ENCODE measurements at regions not wholly inside any gene's neighbourhood (a gene's known extent, or its start where the extent isn't known, plus 50 kb on each side); places are given as distances from the start of the nearest gene placed in this dataset.

- Mint-ChIP-seq H3K27me3 (no peaks in the 10 kb centered on the region), H3K9me3 (no peaks in the 10 kb centered on the region), H3K4me3 (no peak overlapping the region), H3K36me3 (no peaks in the 10 kb centered on the region), H3K4me1 (no peaks in the 10 kb centered on the region), H3K27ac (no peak overlapping the region)
- no peak for DNase-seq
- ATAC-seq (ENCODE audit: low read depth), result no peak
- POLR2A ChIA-PET, result no interaction called here
These were observed 478.9 kb upstream of the GOLIM4 start for GRCh38 chr3:168574455-168575158.

- no peaks in the 10 kb centered on the region for H3K9me3 Mint-ChIP-seq
- DNase-seq, result no peak
- no peaks in the 10 kb centered on the region for H3K27me3 Mint-ChIP-seq
- POLR2A ChIA-PET, result no interaction called here
- H3K27ac Mint-ChIP-seq, result no peak overlapping the region
- no peaks in the 10 kb centered on the region for H3K4me1 Mint-ChIP-seq
- H3K36me3 Mint-ChIP-seq, result no peaks in the 10 kb centered on the region
- no peak for ATAC-seq (ENCODE audit: low read depth)
- no peak overlapping the region for H3K4me3 Mint-ChIP-seq
These were observed 474.9 kb upstream of the GOLIM4 start for GRCh38 chr3:168570404-168571155.

- no peaks in the 10 kb centered on the region for H3K27me3 Mint-ChIP-seq
- no peak for ATAC-seq (ENCODE audit: low read depth)
These were observed 463.1 kb upstream of the GOLIM4 start for GRCh38 chr3:168558728-168559411.

GRCh38 chr3:168552251-168552650 lies 456.5 kb upstream of the GOLIM4 start:
- H3K4me3 Mint-ChIP-seq, result no peak overlapping the region
- no peaks in the 10 kb centered on the region for H3K36me3 Mint-ChIP-seq
- H3K4me1 Mint-ChIP-seq, result no peaks in the 10 kb centered on the region

More at GRCh38 chr3:168558728-168559411, 463.1 kb upstream of the GOLIM4 start:
- DNase-seq, result no peak
- POLR2A ChIA-PET, result no interaction called here
- H3K9me3 Mint-ChIP-seq, result no peaks in the 10 kb centered on the region
- no peak overlapping the region for H3K27ac Mint-ChIP-seq
- H3K4me1 Mint-ChIP-seq, result no peaks in the 10 kb centered on the region
- no peaks in the 10 kb centered on the region for H3K36me3 Mint-ChIP-seq
- H3K4me3 Mint-ChIP-seq, result no peak overlapping the region

GRCh38 chr3:168548719-168549118 lies 453.0 kb upstream of the GOLIM4 start:
- no peak for DNase-seq
- Mint-ChIP-seq H3K36me3 (no peaks in the 10 kb centered on the region), H3K4me1 (no peaks in the 10 kb centered on the region), H3K27me3 (no peaks in the 10 kb centered on the region), H3K9me3 (no peaks in the 10 kb centered on the region), H3K4me3 (no peak overlapping the region), H3K27ac (no peak overlapping the region)
- ATAC-seq (ENCODE audit: low read depth), result no peak
- POLR2A ChIA-PET, result no interaction called here

More at GRCh38 chr3:168552251-168552650, 456.5 kb upstream of the GOLIM4 start:
- ATAC-seq (ENCODE audit: low read depth) (no peak), DNase-seq (no peak)
- Mint-ChIP-seq H3K27me3 (no peaks in the 10 kb centered on the region), H3K9me3 (no peaks in the 10 kb centered on the region), H3K27ac (no peak overlapping the region)
- POLR2A ChIA-PET, result interaction anchor here (0.7 kb wide), 1 partner anchor 24 kb away, joined by 4 read pairs; no protein-coding TSS in a partner anchor

GRCh38 chr3:168546707-168547106 lies 451.0 kb upstream of the GOLIM4 start:
- Mint-ChIP-seq H3K27ac (no peak overlapping the region), H3K36me3 (no peaks in the 10 kb centered on the region), H3K4me3 (no peak overlapping the region), H3K27me3 (no peaks in the 10 kb centered on the region), H3K4me1 (no peaks in the 10 kb centered on the region), H3K9me3 (no peaks in the 10 kb centered on the region)
- ATAC-seq (ENCODE audit: low read depth) (no peak), DNase-seq (no peak)
- POLR2A ChIA-PET, result no interaction called here

GRCh38 chr3:168545591-168545990 lies 449.9 kb upstream of the GOLIM4 start:
- Mint-ChIP-seq H3K27ac (no peak overlapping the region), H3K36me3 (no peaks in the 10 kb centered on the region), H3K4me1 (no peaks in the 10 kb centered on the region), H3K4me3 (no peak overlapping the region), H3K9me3 (no peaks in the 10 kb centered on the region), H3K27me3 (no peaks in the 10 kb centered on the region)
- ATAC-seq (ENCODE audit: low read depth) (no peak), DNase-seq (no peak)
- POLR2A ChIA-PET, result no interaction called here

DNA sequence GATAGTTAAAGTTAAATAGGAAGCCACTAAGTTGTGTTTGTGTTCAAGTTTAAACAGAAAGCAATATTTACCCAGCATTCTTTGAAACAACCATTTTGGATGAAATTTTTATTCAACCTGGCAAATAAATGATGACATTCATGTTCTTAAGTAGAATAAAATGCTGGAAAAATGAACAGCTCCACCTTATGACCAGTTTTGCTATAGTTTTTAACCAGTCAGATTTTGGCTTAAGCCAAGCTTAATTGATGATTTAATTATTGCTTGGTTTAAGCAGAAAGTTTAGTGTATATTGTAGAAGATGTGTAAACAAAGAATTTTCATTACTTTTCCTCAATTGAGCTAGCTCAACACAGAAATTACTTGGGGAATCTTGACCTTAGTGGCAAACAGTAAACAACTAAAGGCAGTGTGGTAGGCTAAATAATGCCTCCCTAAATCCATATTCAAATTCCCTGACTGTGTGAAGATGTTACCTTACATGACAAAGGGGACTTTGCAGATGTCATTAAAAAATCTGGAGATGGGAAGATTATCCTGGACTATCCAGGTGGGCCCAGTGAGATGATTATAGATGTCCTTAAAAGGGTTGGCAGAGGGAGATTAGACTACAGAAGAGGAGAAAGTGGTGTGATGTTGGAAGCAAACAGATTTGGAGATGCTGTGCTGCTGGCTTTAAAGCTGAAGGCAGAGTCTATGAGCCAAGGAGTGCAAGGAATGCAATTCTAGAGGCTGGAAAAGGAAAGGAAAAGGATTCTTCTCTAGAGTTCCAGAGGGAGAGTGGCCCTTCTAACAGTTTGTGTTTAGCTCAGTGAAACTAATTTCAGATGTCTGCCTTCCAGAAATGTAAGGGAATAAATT lies 448.6 kb upstream of the GOLIM4 start:
- H3K4me1 Mint-ChIP-seq, result no peaks in the 10 kb centered on the region
- H3K27ac Mint-ChIP-seq, result no peak overlapping the region
- no peak overlapping the region for H3K4me3 Mint-ChIP-seq
- no peaks in the 10 kb centered on the region for H3K27me3 Mint-ChIP-seq
- no peaks in the 10 kb centered on the region for H3K36me3 Mint-ChIP-seq
- no peaks in the 10 kb centered on the region for H3K9me3 Mint-ChIP-seq
- DNase-seq (no peak), ATAC-seq (ENCODE audit: low read depth) (no peak)
- POLR2A ChIA-PET, result no interaction called here

GRCh38 chr3:168540726-168541125 lies 445.0 kb upstream of the GOLIM4 start:
- H3K4me3 Mint-ChIP-seq, result no peak overlapping the region
- H3K9me3 Mint-ChIP-seq, result no peaks in the 10 kb centered on the region
- no peaks in the 10 kb centered on the region for H3K27me3 Mint-ChIP-seq
- no peak overlapping the region for H3K27ac Mint-ChIP-seq
- no peak for DNase-seq
- POLR2A ChIA-PET, result no interaction called here
- no peak for ATAC-seq (ENCODE audit: low read depth)
- H3K36me3 Mint-ChIP-seq, result no peaks in the 10 kb centered on the region
- H3K4me1 Mint-ChIP-seq, result no peaks in the 10 kb centered on the region

DNA sequence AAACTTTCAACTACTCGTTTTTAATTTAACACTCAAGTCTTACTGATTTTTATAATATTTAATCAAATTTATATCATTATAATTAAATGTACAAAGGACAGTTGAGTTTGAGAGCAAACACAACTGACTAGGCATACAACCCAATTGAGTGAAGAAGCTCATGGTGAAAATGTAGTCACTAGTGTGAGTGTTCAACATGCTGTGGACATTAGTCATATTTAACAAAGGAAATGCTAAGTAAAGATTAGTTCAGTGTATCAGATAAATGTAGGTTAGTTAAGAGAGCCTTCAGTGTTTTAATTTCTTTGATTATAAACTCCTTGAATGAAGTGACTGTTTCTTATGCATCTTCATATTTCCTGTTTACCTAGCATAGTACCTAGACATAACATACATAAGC lies 444.2 kb upstream of the GOLIM4 start:
- Mint-ChIP-seq H3K36me3 (no peaks in the 10 kb centered on the region), H3K27ac (no peak overlapping the region), H3K9me3 (no peaks in the 10 kb centered on the region), H3K27me3 (no peaks in the 10 kb centered on the region), H3K4me1 (no peaks in the 10 kb centered on the region), H3K4me3 (no peak overlapping the region)
- POLR2A ChIA-PET, result no interaction called here
- DNase-seq (no peak), ATAC-seq (ENCODE audit: low read depth) (no peak)

GRCh38 chr3:168534761-168535160 lies 439.0 kb upstream of the GOLIM4 start:
- Mint-ChIP-seq H3K9me3 (no peaks in the 10 kb centered on the region), H3K4me1 (no peaks in the 10 kb centered on the region), H3K36me3 (no peaks in the 10 kb centered on the region), H3K4me3 (no peak overlapping the region), H3K27me3 (no peaks in the 10 kb centered on the region), H3K27ac (no peak overlapping the region)
- ATAC-seq (ENCODE audit: low read depth) (no peak), DNase-seq (no peak)
- POLR2A ChIA-PET, result no interaction called here

- Mint-ChIP-seq H3K27me3 (no peaks in the 10 kb centered on the region), H3K27ac (no peak overlapping the region), H3K4me1 (no peaks in the 10 kb centered on the region), H3K36me3 (no peaks in the 10 kb centered on the region), H3K9me3 (no peaks in the 10 kb centered on the region), H3K4me3 (no peak overlapping the region)
- POLR2A ChIA-PET, result interaction anchor here (0.7 kb wide), 1 partner anchor 11 kb away, joined by 4 read pairs; no protein-coding TSS in a partner anchor
- DNase-seq, result no peak
- no peak for ATAC-seq (ENCODE audit: low read depth)
These were observed 437.9 kb upstream of the GOLIM4 start for GRCh38 chr3:168533600-168533999.

GRCh38 chr3:168532135-168532534 lies 436.4 kb upstream of the GOLIM4 start:
- ATAC-seq (ENCODE audit: low read depth), result no peak

More at GRCh38 chr3:168532135-168532534, 436.4 kb upstream of the GOLIM4 start:
- no peak for DNase-seq
- H3K36me3 Mint-ChIP-seq, result no peaks in the 10 kb centered on the region
- H3K4me1 Mint-ChIP-seq, result no peaks in the 10 kb centered on the region
- H3K9me3 Mint-ChIP-seq, result no peaks in the 10 kb centered on the region
- POLR2A ChIA-PET, result no interaction called here
- H3K4me3 Mint-ChIP-seq, result no peak overlapping the region
- H3K27ac Mint-ChIP-seq, result no peak overlapping the region
- H3K27me3 Mint-ChIP-seq, result no peaks in the 10 kb centered on the region
